ENCODE measurements at regions not wholly inside any gene's neighbourhood (a gene's known extent, or its start where the extent isn't known, plus 50 kb on each side); places are given as distances from the start of the nearest gene placed in this dataset.

DNA sequence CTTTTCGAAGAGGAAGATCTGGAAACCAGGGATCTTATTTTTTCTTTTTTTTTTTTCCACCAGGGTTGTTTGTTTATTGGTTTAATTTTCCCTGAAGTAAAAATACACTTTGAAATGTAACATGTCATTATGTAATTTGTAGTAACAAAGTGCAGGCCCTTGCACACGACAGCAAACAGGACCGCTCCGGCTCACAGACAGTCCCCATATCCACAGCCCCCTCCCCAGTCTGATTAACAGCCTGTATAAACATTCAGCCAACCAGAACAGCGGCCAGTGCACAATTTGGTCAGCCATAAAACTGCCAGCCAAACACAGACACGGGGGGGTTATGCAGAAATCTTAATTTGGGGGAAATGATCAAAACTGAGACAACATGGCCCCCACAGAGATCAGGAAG is 431.6 kb upstream of the NPVF start:
- no peak for TF ChIP-seq POLR2AphosphoS5 (IDR thresholded peaks at IDR 0.05; ENCODE audit: insufficient read depth, low read depth, low read length)
- no peak for TF ChIP-seq CTCF (IDR thresholded peaks at IDR 0.05; ENCODE audit: extremely low read depth in 1 of 2, insufficient read depth in 1 of 2, low read depth in 1 of 2, low read length in 2 of 2)
- TF ChIP-seq EZH2 (IDR thresholded peaks at IDR 0.05; ENCODE audit: borderline replicate concordance, low read depth, low read length, severe bottlenecking): no peak
- no peak for TF ChIP-seq POLR2A (IDR thresholded peaks at IDR 0.05; ENCODE audit: low read depth, low read length)
- TF ChIP-seq, protein P1, sequence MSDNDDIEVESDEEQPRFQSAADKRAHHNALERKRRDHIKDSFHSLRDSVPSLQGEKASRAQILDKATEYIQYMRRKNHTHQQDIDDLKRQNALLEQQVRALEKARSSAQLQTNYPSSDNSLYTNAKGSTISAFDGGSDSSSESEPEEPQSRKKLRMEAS (IDR thresholded peaks at IDR 0.05; ENCODE audit: insufficient read depth, insufficient read length): no peak
- TF ChIP-seq JUN (IDR thresholded peaks at IDR 0.05; ENCODE audit: borderline replicate concordance, insufficient read depth, insufficient read length, low read depth): no peak
- no peak for TF ChIP-seq GATA2 (IDR thresholded peaks at IDR 0.05; ENCODE audit: insufficient read depth, insufficient read length, low read depth, low read length)
- TF ChIP-seq FOS (IDR thresholded peaks at IDR 0.05; ENCODE audit: borderline replicate concordance, insufficient read depth, low read length): no peak
- no peak for TF ChIP-seq MYC (IDR thresholded peaks at IDR 0.05; ENCODE audit: low read depth, low read length)
